K562 (cell line): ENCODE measurements at regions not wholly inside any gene's neighbourhood (a gene's known extent, or its start where the extent isn't known, plus 50 kb on each side); places are given as distances from the start of the nearest gene placed in this dataset.

Source experiments
- ATAC-seq: fragments of 200-7000 bp; cut with Tn5 transposase; 3 replicates; pipeline ENCODE4 v1.9.1; 2020; ENCODE audit warnings: moderate library complexity
- BruUV-seq: library from RNA; stranded (reverse); fragments of 400-500 nt; replicated peaks from 2 replicates; lab custom pipeline; 2021; lab: Mats Ljungman, UMichigan
- CTCF ChIA-PET: fragments of 300-600 bp; formaldehyde crosslinking; extraction: SDS; loops from one replicate; lab custom pipeline; 2021; ENCODE audit warnings: low intra/inter-chr PET ratio; lab: Yijun Ruan, JAX
- POLR2A ChIA-PET: fragments of 300-600, 350-650 bp; sonication (Branson Sonifier 250); formaldehyde crosslinking; extraction: SDS; loops from one replicate; lab custom pipeline; 2021; ENCODE audit warnings: antibody characterized with exemption, inconsistent platforms; lab: Yijun Ruan, JAX
- DNase-seq, 4 experiments: peaks; one replicate each; pipeline versions ENCODE4 v3.0.0 to v3.0.0-alpha.2; 2011 to 2018; ENCODE audit warnings: low spot score in 3 of 4, mixed read lengths in 3 of 4; ENCODE audit errors: extremely low read depth in 1 of 4
- FAIRE-seq: peaks from 2 replicates; lab custom pipeline; 2011; peaks lifted over from hg19 to GRCh38; lab: Jason Lieb, UNC
- H2AFZ ChIP-seq: 2 replicates; pipeline ENCODE4 v1.6.0; 2011; ENCODE audit warnings: low read depth, low read length, control low read depth, inconsistent platforms
- H3K27ac ChIP-seq: fragments of 200-600 bp; 3 replicates; pipeline ENCODE4 v1.8.0; 2011; ENCODE audit warnings: low read depth, mild to moderate bottlenecking, control low read depth, inconsistent platforms, low read length, moderate library complexity, mixed read lengths; ENCODE audit errors: extremely low read depth
- H3K27me3 ChIP-seq, 2 experiments: fragments of 300-600 bp in 1 of 2; 2 replicates in 1 of 2; 3 replicates in 1 of 2; pipeline versions ENCODE4 v1.6.0 to v1.8.0; 2011; ENCODE audit warnings: inconsistent platforms in 2 of 2, low read length in 2 of 2, mild to moderate bottlenecking in 1 of 2, mixed read lengths in 1 of 2, moderate library complexity in 1 of 2; ENCODE audit not compliant: control insufficient read depth in 2 of 2, insufficient read depth in 2 of 2
- H3K36me3 ChIP-seq: fragments of 300-600 bp; 3 replicates; pipeline ENCODE4 v1.8.0; 2011; ENCODE audit warnings: mild to moderate bottlenecking, low read length, inconsistent platforms; ENCODE audit not compliant: control insufficient read depth, insufficient read depth
- H3K4me1 ChIP-seq, 2 experiments: fragments of 200-600 bp in 1 of 2; replicated peaks in 1 of 2; 2 replicates in 1 of 2; 3 replicates in 1 of 2; pipeline versions ENCODE4 v1.5.1 to v1.8.0; 2011; ENCODE audit warnings: inconsistent platforms in 2 of 2, low read length in 2 of 2, mild to moderate bottlenecking in 1 of 2, mixed read lengths in 1 of 2, moderate library complexity in 1 of 2; ENCODE audit not compliant: control insufficient read depth in 2 of 2, insufficient read depth in 2 of 2
- H3K4me2 ChIP-seq: 2 replicates; pipeline ENCODE4 v1.6.1; 2011; ENCODE audit warnings: low read length, control low read depth, inconsistent platforms, mixed read lengths; ENCODE audit not compliant: insufficient read depth
- H3K4me3 ChIP-seq: fragments of 200-600 bp; sonication (generic), shearing (Covaris generic); 2 replicates; pipeline ENCODE4 v1.5.1; 2016; ENCODE audit warnings: control low read depth, inconsistent platforms
- H3K79me2 ChIP-seq: fragments of 200-600 bp; 3 replicates; pipeline ENCODE4 v1.8.0; 2011; ENCODE audit warnings: low read length, inconsistent platforms; ENCODE audit not compliant: control insufficient read depth, insufficient read depth
- H3K9ac ChIP-seq, 2 experiments: 2 replicates each; pipeline versions ENCODE4 v1.6.0 to v1.6.1; 2011; ENCODE audit warnings: low read depth in 2 of 2, low read length in 2 of 2, control low read depth in 1 of 2, inconsistent platforms in 1 of 2, mild to moderate bottlenecking in 1 of 2, mixed read lengths in 1 of 2; ENCODE audit not compliant: insufficient read depth in 1 of 2
- H3K9me1 ChIP-seq: one replicate; pipeline ENCODE4 v1.6.0; 2011; ENCODE audit warnings: inconsistent platforms, mild to moderate bottlenecking, low read length, moderate library complexity; ENCODE audit not compliant: control insufficient read depth, insufficient read depth
- H3K9me3 ChIP-seq: replicated peaks from 2 replicates; pipeline ENCODE4 v1.5.1; 2011; ENCODE audit warnings: low read depth, low read length, inconsistent platforms; ENCODE audit not compliant: control insufficient read depth, insufficient read depth
- H4K20me1 ChIP-seq: replicated peaks from 2 replicates; pipeline ENCODE4 v1.6.1; 2011; ENCODE audit warnings: low read length, inconsistent platforms, mixed read lengths; ENCODE audit not compliant: control insufficient read depth, insufficient read depth
- E2F3 ChIP-seq: fragments of 250-450 bp; sonication (Bioruptor Pico); IDR thresholded peaks from 2 replicates; pipeline ENCODE4 v1.4.0; 2020; ENCODE audit warnings: mild to moderate bottlenecking
- GATAD2B ChIP-seq: fragments of 450-650 bp; IDR thresholded peaks from 2 replicates; pipeline ENCODE4 v1.6.1; 2017; ENCODE audit warnings: mild to moderate bottlenecking, borderline replicate concordance
- MCM3 ChIP-seq: fragments of 450-650 bp; IDR thresholded peaks from 2 replicates; pipeline ENCODE4 v1.6.1; 2016
- NFXL1 ChIP-seq: fragments of 450-650 bp; formaldehyde crosslinking; IDR thresholded peaks from 2 replicates; pipeline ENCODE4 v1.4.0; 2021; ENCODE audit warnings: mild to moderate bottlenecking
- NR2C1 ChIP-seq, 2 experiments: fragments of 450-650 bp; IDR thresholded peaks; 2 replicates each; pipeline ENCODE4 v1.6.1; 2017; ENCODE audit warnings: mild to moderate bottlenecking in 2 of 2, antibody characterized with exemption in 1 of 2, inconsistent platforms in 1 of 2, missing compliant biosample characterization in 1 of 2, missing genetic modification characterization in 1 of 2
- SIRT6 ChIP-seq: IDR thresholded peaks from one replicate; pipeline ENCODE4 v1.6.1; 2012; ENCODE audit warnings: low read depth, mild to moderate bottlenecking, control low read depth, inconsistent platforms, low read length, moderate library complexity
- STAG1 ChIP-seq: sonication (generic); formaldehyde crosslinking; IDR thresholded peaks from 2 replicates; pipeline ENCODE4 v1.5.0; 2020; ENCODE audit warnings: missing genetic modification reagents, borderline replicate concordance
- STAT5B ChIP-seq: fragments of 250-450 bp; sonication (Bioruptor Pico); IDR thresholded peaks from 2 replicates; pipeline ENCODE4 v1.8.0; 2021; ENCODE audit warnings: mild to moderate bottlenecking, inconsistent platforms
- TCF7 ChIP-seq: sonication (generic); IDR thresholded peaks from 2 replicates; pipeline ENCODE4 v1.6.1; 2016; ENCODE audit warnings: antibody characterized with exemption, borderline replicate concordance
- ZFP30 ChIP-seq: fragments of 250-450 bp; sonication (Bioruptor Pico); IDR thresholded peaks from 2 replicates; pipeline ENCODE4 v1.8.0; 2022; ENCODE audit warnings: moderate library complexity, mild to moderate bottlenecking, inconsistent platforms, borderline replicate concordance
- ZNF324 ChIP-seq: fragments of 250-450 bp; sonication (Bioruptor Pico); IDR thresholded peaks from 2 replicates; pipeline ENCODE4 v1.4.0; 2020; ENCODE audit warnings: mild to moderate bottlenecking
- ZNF586 ChIP-seq: fragments of 450-650 bp; formaldehyde crosslinking; conservative IDR thresholded peaks from 2 replicates; pipeline ENCODE4 v1.4.0; 2020; ENCODE audit warnings: mild to moderate bottlenecking, moderate library complexity
- ZNF696 ChIP-seq: fragments of 250-450 bp; sonication (Bioruptor Pico); conservative IDR thresholded peaks from 2 replicates; pipeline ENCODE4 v1.4.0; 2020; ENCODE audit warnings: mild to moderate bottlenecking, moderate library complexity
- WGBS: fragments of 100-300 bp; shearing (Covaris generic); methylation state at CpG from one replicate; pipeline ENCODE4 v1.1.6; 2016; ENCODE audit warnings: low coverage, mixed read lengths; ENCODE audit not compliant: insufficient coverage; ENCODE audit errors: missing lambda C conversion rate; 5-methylcytosine and 5-hydroxymethylcytosine counted together
- in situ Hi-C: fragments of 300-500 bp; cut with MboI; formaldehyde crosslinking; loops from 4 replicates; pipeline ENCODE4 v1.15.0; 2018; ENCODE audit warnings: inconsistent platforms, mixed read lengths
- intact Hi-C: fragments of 100-400 bp; cut with micrococcal nuclease; formaldehyde crosslinking; loops from 2 replicates; pipeline ENCODE4 v1.14.2; 2022
- TF ChIP-seq, protein P1 (sequence below): fragments of 250-450 bp; sonication (Bioruptor Pico); IDR thresholded peaks from 2 replicates; pipeline ENCODE4 v1.8.0; 2021; ENCODE audit warnings: mild to moderate bottlenecking, moderate library complexity
- TF ChIP-seq, protein P2 (sequence below): fragments of 450-650 bp; IDR thresholded peaks from 2 replicates; pipeline ENCODE4 v1.6.1; 2016
- TF ChIP-seq, protein P3 (sequence below): fragments of 250-450 bp; sonication (Bioruptor Pico); IDR thresholded peaks from 2 replicates; pipeline ENCODE4 v1.4.0; 2020; ENCODE audit warnings: mild to moderate bottlenecking, moderate library complexity
- TF ChIP-seq, protein P4 (sequence below): sonication (generic); formaldehyde crosslinking; IDR thresholded peaks from 2 replicates; pipeline ENCODE4 v1.8.0; 2022; ENCODE audit warnings: missing genetic modification reagents, mild to moderate bottlenecking, borderline replicate concordance

DNA sequence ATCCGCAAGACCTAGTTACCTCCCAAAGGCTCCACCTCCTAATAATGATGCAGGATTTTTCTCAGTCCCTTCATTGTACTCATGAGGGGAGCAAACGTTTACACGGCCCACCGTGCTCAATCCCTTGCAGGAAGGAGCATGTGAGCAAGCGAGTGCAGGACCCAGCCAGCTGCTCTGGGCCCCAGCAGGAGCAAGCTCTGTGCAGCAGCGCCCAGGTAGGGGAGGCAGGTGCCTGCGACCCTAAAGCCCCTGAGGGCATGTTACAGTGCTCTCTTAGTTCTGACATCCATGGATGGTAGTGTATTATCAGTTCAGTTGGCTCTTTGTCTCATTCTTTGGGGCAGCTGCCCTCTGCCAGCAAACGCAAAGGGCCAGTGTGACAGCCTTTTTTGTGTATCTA, 143.4 kb downstream of the TBXT start:
- CTCF ChIA-PET = no interaction called here
- BruUV-seq = no TSS peak
- intact Hi-C loops = no loop called here

More for the DNA sequence above, 143.4 kb downstream of the TBXT start:
- H3K4me1 ChIP-seq = no peaks in the 10 kb centered on the region
- TF ChIP-seq ZNF324 = no peak
- TF ChIP-seq ZFP30 (CRISPR knock-in tag) = no peak
- TF ChIP-seq NFXL1 = no peak
- TF ChIP-seq TCF7 = no peak
- TF ChIP-seq STAT5B (CRISPR knock-in tag) = no peak
- no peak for TF ChIP-seq STAG1 (CRISPR knock-in tag)
- TF ChIP-seq, protein P1, sequence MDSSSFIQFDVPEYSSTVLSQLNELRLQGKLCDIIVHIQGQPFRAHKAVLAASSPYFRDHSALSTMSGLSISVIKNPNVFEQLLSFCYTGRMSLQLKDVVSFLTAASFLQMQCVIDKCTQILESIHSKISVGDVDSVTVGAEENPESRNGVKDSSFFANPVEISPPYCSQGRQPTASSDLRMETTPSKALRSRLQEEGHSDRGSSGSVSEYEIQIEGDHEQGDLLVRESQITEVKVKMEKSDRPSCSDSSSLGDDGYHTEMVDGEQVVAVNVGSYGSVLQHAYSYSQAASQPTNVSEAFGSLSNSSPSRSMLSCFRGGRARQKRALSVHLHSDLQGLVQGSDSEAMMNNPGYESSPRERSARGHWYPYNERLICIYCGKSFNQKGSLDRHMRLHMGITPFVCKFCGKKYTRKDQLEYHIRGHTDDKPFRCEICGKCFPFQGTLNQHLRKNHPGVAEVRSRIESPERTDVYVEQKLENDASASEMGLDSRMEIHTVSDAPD (CRISPR knock-in tag) = no peak
- TF ChIP-seq, protein P2, sequence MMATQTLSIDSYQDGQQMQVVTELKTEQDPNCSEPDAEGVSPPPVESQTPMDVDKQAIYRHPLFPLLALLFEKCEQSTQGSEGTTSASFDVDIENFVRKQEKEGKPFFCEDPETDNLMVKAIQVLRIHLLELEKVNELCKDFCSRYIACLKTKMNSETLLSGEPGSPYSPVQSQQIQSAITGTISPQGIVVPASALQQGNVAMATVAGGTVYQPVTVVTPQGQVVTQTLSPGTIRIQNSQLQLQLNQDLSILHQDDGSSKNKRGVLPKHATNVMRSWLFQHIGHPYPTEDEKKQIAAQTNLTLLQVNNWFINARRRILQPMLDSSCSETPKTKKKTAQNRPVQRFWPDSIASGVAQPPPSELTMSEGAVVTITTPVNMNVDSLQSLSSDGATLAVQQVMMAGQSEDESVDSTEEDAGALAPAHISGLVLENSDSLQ = no peak
- no peak for TF ChIP-seq MCM3
- TF ChIP-seq GATAD2B = no peak
- TF ChIP-seq SIRT6 = no peak
- TF ChIP-seq, protein P3, sequence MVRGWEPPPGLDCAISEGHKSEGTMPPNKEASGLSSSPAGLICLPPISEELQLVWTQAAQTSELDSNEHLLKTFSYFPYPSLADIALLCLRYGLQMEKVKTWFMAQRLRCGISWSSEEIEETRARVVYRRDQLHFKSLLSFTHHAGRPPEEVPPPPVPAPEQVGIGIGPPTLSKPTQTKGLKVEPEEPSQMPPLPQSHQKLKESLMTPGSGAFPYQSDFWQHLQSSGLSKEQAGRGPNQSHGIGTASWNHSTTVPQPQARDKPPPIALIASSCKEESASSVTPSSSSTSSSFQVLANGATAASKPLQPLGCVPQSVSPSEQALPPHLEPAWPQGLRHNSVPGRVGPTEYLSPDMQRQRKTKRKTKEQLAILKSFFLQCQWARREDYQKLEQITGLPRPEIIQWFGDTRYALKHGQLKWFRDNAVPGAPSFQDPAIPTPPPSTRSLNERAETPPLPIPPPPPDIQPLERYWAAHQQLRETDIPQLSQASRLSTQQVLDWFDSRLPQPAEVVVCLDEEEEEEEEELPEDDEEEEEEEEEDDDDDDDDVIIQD (CRISPR knock-in tag) = no peak
- TF ChIP-seq ZNF586 (CRISPR knock-in tag) = no peak
- no peak for TF ChIP-seq ZNF696 (CRISPR knock-in tag)
- TF ChIP-seq E2F3 = no peak
- TF ChIP-seq, protein P4, sequence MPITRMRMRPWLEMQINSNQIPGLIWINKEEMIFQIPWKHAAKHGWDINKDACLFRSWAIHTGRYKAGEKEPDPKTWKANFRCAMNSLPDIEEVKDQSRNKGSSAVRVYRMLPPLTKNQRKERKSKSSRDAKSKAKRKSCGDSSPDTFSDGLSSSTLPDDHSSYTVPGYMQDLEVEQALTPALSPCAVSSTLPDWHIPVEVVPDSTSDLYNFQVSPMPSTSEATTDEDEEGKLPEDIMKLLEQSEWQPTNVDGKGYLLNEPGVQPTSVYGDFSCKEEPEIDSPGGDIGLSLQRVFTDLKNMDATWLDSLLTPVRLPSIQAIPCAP (CRISPR knock-in tag) = no peak
- TF ChIP-seq NR2C1 (IDR thresholded peaks at IDR 0.05) = no peak
- no peak for TF ChIP-seq NR2C1 (tag; IDR thresholded peaks at IDR 0.05)
- no peak overlapping the region for H3K4me2 ChIP-seq
- WGBS = 1% methylated on average over 7 of the region's 8 CpGs
- H3K36me3 ChIP-seq = no peaks in the 10 kb centered on the region
- no peaks in the 10 kb centered on the region for H3K9me3 ChIP-seq
- no peak overlapping the region for H3K27ac ChIP-seq
- H3K9me1 ChIP-seq = no peaks in the 10 kb centered on the region
- H3K27me3 ChIP-seq = no peaks in the 10 kb centered on the region
- H4K20me1 ChIP-seq = no peaks in the 10 kb centered on the region
- peak; percentile 37; the same call in 1 of the 3 replicates for ATAC-seq
- H3K4me3 ChIP-seq = no peak overlapping the region
- H3K9ac ChIP-seq = no peak overlapping the region
- DNase-seq = no peak
- POLR2A ChIA-PET = no interaction called here
- H2AFZ ChIP-seq = no peak overlapping the region
- H3K79me2 ChIP-seq = no peaks in the 10 kb centered on the region
- in situ Hi-C loops = no loop called here
- no peak for FAIRE-seq
